GM19193 (cell line): ENCODE measurements at regions not wholly inside any gene's neighbourhood (a gene's known extent, or its start where the extent isn't known, plus 50 kb on each side); places are given as distances from the start of the nearest gene placed in this dataset.

Experiments used
- POLR2A ChIP-seq: IDR thresholded peaks from 4 replicates; pipeline ENCODE4 v1.6.1; 2011; ENCODE audit not compliant: insufficient read depth, insufficient read length; ENCODE audit errors: extremely low read depth

DNA sequence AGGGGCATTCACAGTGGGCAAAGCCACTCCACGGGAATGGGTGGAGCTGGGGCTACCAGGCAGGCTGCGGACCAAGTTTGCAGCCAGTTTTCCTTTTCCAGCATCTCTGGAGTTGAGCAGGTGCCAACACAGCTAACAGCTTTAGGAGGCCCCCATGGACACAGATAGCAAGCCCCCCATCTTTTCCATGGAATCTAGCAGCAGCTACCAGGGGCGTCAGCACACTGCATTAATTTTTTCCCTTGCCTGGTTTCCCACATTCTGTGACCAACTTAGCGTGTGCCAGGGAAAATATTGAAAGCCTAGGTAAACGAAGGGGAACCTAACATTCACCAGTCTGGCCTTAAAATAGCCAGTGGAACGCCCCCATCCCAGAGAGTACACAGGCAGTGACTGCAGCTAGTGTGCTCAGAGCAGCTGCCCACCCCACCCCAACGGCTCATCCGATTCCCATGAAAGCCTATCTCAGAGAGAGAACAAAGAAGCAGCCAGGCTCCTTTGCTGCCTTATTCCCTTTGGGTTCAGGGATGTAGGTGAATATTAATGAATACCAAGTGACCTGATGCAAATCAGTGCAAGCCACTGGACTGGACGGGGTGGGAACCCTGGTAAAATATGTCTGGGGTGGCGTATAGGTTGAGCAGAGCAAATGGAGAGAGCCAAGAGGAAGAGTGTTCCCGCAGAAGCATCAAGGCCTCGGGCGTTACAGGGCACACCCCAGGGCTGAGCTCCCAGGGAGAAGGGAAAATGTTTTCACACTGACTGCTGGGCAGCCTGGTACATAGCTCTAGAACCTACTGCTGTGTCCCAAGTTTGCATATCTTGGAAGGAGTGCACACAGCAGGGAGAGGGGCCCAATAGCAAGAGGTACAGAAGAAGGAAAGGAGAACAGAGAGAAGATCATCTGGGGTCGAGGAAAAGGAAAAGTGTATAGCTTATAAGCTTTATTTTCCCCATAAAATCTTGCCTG, 73.9 kb upstream of the SOX9 start:
- no peak for TF ChIP-seq POLR2A

GRCh38 chr17:72049914-72050313, 70.9 kb upstream of the SOX9 start:
- TF ChIP-seq POLR2A = no peak

DNA sequence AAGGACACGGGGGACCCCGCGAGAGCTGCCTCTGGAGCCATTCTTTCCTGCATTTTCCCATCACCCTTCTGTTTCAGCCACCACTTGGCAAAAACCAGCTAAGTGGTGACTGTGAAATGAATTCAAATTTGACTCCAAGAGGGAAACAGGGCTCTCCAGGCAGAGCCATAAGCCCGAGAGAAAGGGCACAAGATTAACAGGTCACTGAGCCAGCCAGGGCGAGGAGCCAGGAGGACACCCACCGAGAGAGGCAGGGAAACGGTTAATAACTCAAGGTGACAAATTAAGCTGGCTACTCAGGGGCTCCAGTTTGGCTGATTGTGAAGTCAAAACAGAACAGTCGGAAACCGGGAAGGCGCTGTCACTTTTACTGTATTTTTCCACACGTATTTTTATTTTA, 67.8 kb upstream of the SOX9 start:
- no peak for TF ChIP-seq POLR2A

DNA sequence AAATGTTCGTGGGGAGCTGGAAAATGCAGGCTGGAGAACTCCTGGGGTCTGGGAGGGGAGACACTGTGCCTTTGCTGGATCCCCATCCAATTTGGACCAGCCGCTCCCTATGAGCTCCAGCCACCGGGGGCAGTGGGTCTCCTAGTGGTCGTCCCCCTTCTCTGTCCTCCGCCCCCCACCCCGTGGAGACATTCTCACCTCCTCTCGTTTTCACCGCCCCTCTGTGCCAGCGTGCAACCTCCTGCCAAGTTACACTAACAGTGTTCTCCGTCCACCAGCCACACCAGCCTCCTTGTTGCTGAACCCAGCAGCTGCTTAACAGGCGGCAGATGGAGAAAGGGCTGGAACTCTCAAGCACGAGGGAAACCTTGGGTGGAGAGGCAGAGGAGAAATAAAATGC, 67.4 kb upstream of the SOX9 start:
- no peak for TF ChIP-seq POLR2A

- TF ChIP-seq POLR2A = no peak
These were observed 64.7 kb upstream of the SOX9 start for GRCh38 chr17:72056155-72056554.

- TF ChIP-seq POLR2A = no peak
These were observed 64.0 kb upstream of the SOX9 start for GRCh38 chr17:72056727-72057290.

DNA sequence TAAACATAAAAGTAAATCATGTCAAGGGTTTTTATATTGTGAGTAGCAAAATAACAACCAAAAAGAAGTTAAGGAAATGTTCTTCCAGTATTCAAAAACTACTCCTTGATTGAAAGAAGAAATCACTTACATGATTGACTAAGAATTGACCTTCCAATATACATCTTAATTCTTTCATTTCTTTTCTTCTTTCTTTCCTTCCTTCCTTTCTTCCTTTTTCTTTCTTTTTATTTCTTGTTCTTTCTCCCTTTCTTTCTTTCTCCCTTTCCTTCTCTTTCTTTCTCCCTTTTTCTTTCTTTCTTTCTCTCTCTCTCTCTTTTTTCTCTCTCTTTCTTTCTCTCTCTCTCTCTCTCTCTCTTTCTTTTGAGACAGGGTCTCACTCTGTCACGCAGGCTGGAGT, 60.7 kb upstream of the SOX9 start:
- no peak for TF ChIP-seq POLR2A

DNA sequence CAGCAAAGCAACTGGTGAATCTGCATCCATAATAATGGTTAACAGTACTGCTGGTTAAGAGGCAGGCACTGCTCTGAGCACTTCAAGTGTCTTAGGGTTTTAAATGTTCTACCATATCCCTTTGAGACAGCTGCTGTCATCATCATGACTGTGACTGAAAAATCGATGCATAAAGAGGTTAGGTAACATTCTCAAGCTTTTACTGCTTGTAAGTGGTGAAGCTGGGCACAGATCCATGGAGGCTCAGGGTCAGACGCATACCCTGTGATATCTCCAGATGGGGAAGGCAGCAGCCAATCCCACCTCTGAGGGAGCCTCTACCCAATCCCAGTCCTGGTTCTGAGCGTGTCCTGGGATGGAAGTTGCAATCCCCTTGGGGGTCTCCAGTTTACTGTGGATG, 57.6 kb upstream of the SOX9 start:
- TF ChIP-seq POLR2A = no peak

DNA sequence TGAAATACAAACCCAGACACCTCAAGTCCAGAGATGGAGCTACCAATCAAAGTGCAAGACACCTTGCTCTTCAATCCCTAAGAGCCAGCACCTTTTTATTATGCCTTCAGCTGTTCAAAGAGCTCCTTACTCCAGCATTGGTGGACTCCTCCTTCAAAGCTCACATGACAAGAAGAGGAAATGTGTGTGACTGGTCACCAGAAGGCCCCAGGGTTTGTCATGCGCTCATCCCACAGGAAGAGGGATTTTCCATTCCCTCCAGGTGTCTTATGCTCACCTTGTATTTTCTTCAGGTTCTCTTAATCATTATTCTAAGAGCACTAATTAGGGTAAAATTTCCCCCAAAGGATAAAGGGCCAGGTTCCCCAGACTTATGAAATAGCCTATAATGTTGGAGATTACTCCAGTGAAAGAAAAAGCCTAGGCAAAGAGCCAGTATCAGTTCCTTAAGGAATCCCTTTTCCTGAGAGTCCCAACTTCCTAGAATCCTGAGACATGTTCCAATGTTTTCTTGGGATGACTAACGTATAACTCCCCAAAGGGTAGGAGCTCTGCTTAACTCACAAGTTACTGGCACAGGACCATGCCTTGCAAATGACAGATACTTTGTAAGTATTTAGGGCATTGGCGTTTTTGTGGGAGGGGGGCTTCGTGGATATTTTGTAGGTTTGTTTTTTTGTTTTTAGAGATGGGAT, 56.9 kb upstream of the SOX9 start:
- TF ChIP-seq POLR2A = no peak

- TF ChIP-seq POLR2A = no peak
These were observed 56.1 kb upstream of the SOX9 start for GRCh38 chr17:72064606-72065193.

DNA sequence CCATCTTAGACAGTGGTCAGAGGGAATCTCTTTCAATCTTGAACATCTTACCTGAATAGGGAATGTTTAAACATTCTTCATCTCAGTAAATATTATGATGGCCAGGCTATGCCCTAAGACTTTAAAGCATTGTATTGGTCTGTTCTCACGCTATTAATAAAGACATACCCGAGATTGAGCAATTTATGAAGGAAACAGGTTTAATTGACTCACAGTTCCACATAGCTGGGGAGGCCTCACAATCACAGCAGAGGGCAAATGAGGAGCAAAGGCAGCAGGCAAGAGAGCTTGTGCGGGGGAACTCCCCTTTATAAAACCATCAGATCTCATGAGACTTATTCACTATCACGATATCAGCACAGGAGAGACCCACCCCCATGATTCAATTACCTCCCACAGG, 55.3 kb upstream of the SOX9 start:
- no peak for TF ChIP-seq POLR2A

DNA sequence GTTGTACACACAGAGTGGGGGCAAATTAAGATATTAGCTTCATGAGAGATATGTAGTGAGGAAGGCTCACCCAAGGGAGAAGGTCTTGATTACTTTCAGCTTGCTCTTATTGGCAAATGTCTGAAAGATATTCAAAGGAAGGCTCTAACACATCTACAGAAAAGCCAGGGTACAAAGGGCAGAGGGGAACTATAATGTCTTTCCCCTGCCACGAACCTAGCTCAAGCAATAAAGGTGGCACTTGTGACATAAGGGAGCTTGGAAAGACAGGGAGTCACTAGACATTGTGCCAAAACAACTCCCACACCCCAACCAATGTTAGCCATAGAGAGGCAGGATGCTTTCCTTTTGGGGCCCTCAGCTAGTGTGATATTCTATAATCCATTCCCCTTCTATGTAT, 52.2 kb upstream of the SOX9 start:
- TF ChIP-seq POLR2A = no peak

GRCh38 chr17:72069586-72070202, 51.1 kb upstream of the SOX9 start:
- no peak for TF ChIP-seq POLR2A
